ENCODE measurements at regions not wholly inside any gene's neighbourhood (a gene's known extent, or its start where the extent isn't known, plus 50 kb on each side); places are given as distances from the start of the nearest gene placed in this dataset.

DNA sequence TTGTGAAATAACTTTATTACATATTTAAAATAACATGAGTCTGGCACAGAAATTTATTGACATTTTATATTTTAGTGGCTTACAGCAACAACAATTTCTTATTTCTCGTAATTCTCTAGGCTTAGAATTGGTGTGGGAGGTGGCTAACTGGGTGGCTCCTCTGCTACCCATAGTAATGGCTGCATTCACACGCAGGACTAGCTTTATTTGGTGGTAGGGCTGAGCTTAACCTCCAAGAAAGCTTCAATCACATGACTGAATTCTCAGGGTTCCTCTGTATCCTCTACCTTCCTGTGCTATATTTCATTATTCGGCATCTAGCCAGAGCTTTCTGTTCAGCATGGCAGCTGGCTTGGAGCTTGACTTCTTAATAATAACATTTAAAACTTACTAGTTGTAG lies 138.8 kb downstream of the ZWINT start (continued):
- TF ChIP-seq TBP (IDR thresholded peaks at IDR 0.05; ENCODE audit: low read depth, low read length) (no peak), RNF2 (IDR thresholded peaks at IDR 0.05; ENCODE audit: borderline replicate concordance, low read depth, low read length, missing control alignments, poor library complexity, severe bottlenecking) (no peak), YY1 (IDR thresholded peaks at IDR 0.05; ENCODE audit: low read depth, low read length) (no peak), TEAD4 (IDR thresholded peaks at IDR 0.05; ENCODE audit: low read depth, low read length) (no peak), BCL11A (IDR thresholded peaks at IDR 0.05; ENCODE audit: low read depth in 2 of 2, low read length in 2 of 2) (no peak), SIX5 (IDR thresholded peaks at IDR 0.05; ENCODE audit: low read depth, low read length) (no peak), TAF1 (IDR thresholded peaks at IDR 0.05; ENCODE audit: low read depth, low read length) (no peak)

Data from H1 (cell line).